ENCODE measurements at regions not wholly inside any gene's neighbourhood (a gene's known extent, or its start where the extent isn't known, plus 50 kb on each side); places are given as distances from the start of the nearest gene placed in this dataset.

DNA sequence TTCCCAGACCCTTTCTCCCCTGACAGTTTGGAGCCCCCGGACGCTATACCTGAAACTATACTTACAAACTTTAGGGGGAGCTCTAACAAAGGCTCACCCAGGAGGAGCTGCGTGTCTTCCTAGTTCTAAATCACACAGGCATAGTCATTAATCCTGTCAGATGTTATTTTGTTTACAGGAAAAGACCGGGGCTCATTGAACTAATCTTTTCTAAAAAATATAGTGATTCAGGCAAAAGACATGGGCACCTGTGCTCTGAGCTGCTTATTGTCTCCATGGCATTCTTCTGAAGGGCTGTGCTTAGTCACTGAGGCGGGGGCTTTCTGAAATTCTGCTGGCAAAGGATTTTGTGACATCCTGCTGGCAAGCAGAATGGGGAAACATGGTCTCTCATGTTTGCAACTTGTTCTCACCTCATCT, 1577.0 kb downstream of the NCAM2 start:
- TF ChIP-seq, protein P1, sequence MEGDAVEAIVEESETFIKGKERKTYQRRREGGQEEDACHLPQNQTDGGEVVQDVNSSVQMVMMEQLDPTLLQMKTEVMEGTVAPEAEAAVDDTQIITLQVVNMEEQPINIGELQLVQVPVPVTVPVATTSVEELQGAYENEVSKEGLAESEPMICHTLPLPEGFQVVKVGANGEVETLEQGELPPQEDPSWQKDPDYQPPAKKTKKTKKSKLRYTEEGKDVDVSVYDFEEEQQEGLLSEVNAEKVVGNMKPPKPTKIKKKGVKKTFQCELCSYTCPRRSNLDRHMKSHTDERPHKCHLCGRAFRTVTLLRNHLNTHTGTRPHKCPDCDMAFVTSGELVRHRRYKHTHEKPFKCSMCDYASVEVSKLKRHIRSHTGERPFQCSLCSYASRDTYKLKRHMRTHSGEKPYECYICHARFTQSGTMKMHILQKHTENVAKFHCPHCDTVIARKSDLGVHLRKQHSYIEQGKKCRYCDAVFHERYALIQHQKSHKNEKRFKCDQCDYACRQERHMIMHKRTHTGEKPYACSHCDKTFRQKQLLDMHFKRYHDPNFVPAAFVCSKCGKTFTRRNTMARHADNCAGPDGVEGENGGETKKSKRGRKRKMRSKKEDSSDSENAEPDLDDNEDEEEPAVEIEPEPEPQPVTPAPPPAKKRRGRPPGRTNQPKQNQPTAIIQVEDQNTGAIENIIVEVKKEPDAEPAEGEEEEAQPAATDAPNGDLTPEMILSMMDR (IDR thresholded peaks at IDR 0.05; ENCODE audit: insufficient read depth, low read depth, low read length), result peak; percentile 7
- no peak for TF ChIP-seq EZH2 (IDR thresholded peaks at IDR 0.05; ENCODE audit: insufficient read depth, low read length)

Data from astrocyte (in vitro differentiated cells and primary cell).